ENCODE measurements at regions not wholly inside any gene's neighbourhood (a gene's known extent, or its start where the extent isn't known, plus 50 kb on each side); places are given as distances from the start of the nearest gene placed in this dataset.
"Not testable (repeated sequence)": the region's sequence is repeated elsewhere in the genome, so short reads cannot be mapped to it uniquely, and the experiment has no call there.

GRCh38 chrX:40878766-40879165 is 143.4 kb upstream of the MED14 start:
- CTCF ChIA-PET = interaction anchor here (0.7 to 1.6 kb wide), 4 partner anchors 11 to 43 kb away, joined by 3 to 8 read pairs (median 3); no protein-coding TSS in a partner anchor
- no peak for DNase-seq (ENCODE audit: extremely low spot score)
- POLR2A ChIA-PET = no interaction called here
- TF ChIP-seq CTCF (IDR thresholded peaks at IDR 0.05; ENCODE audit: control extremely low read depth, extremely low read depth, low read depth, missing control alignments) = no peak

DNA sequence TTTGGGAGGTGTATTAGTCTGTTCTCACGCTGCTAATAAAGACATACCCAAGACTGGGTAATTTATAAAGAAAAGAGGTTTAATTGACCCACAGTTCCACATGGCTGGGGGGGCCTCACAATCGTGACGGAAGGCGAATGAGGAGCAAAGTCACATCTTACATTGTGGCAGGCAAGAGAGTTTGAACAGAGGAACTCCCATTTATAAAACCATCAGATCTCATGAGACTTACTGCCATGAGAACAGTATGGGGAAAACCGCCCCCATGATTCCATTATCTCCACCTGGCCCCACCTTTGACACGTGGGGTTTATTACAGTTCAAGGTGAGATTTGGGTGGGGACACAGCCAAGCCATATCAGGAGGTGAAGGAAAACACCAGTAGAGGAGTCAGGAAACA is 143.8 kb upstream of the MED14 start:
- CTCF ChIA-PET = interaction anchor here (0.7 kb wide), 1 partner anchor 19 kb away, joined by 3 read pairs; no protein-coding TSS in a partner anchor
- DNase-seq (ENCODE audit: extremely low spot score); POLR2A ChIA-PET: not testable (repeated sequence)

- no peak for DNase-seq (ENCODE audit: extremely low spot score)
- ChIA-PET CTCF (interaction anchor here (1.2 to 1.4 kb wide), 2 partner anchors 9 to 11 kb away, joined by 4 to 5 read pairs; no protein-coding TSS in a partner anchor), POLR2A (no interaction called here)
- TF ChIP-seq CTCF (IDR thresholded peaks at IDR 0.05; ENCODE audit: control extremely low read depth, extremely low read depth, low read depth, missing control alignments) = no peak
Observed at GRCh38 chrX:40880712-40881111, 145.4 kb upstream of the MED14 start.

DNA sequence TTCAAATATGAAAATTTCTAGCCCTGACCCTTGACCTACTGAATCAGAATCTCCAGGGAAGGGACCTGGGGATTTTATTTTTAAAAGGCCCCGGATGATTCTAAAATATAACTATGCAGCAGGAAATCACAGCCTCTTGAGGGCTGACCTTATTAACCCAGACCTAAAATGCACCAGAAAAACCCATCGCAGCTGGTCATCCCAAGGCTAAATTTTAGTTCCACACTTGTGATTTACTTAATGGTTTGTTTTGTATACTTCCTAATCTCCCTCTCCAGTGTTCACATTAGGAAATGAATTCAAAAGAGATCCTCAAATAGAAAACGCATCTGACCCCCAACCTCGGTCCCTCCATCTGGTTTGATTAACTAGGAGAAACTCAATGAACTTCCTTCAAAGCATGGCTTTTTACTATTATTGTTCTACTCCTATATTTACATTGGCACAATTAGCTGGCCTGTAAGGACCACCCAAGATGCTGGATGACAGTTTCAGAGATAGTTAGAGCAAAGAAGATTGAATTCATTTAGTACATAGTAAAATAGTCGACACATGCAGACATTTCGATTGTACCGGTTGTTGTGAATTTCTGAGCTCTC is 147.8 kb upstream of the MED14 start:
- no peak for TF ChIP-seq CTCF (IDR thresholded peaks at IDR 0.05; ENCODE audit: control extremely low read depth, extremely low read depth, low read depth, missing control alignments)
- CTCF ChIA-PET = no interaction called here
- DNase-seq (ENCODE audit: extremely low spot score) = no peak

GRCh38 chrX:40885989-40886388 is 150.6 kb upstream of the MED14 start:
- DNase-seq (ENCODE audit: extremely low spot score) = no peak
- POLR2A ChIA-PET = no interaction called here
- TF ChIP-seq CTCF (IDR thresholded peaks at IDR 0.05; ENCODE audit: control extremely low read depth, extremely low read depth, low read depth, missing control alignments) = no peak

More for the DNA sequence above, 147.8 kb upstream of the MED14 start:
- POLR2A ChIA-PET = no interaction called here

GRCh38 chrX:40887476-40887875 is 152.1 kb upstream of the MED14 start:
- ChIA-PET POLR2A (no interaction called here), CTCF (no interaction called here)
- no peak for TF ChIP-seq CTCF (IDR thresholded peaks at IDR 0.05; ENCODE audit: control extremely low read depth, extremely low read depth, low read depth, missing control alignments)
- no peak for DNase-seq (ENCODE audit: extremely low spot score)

More at GRCh38 chrX:40885989-40886388, 150.6 kb upstream of the MED14 start:
- CTCF ChIA-PET = no interaction called here

GRCh38 chrX:40891798-40892197 is 156.5 kb upstream of the MED14 start:
- no peak for TF ChIP-seq CTCF (IDR thresholded peaks at IDR 0.05; ENCODE audit: control extremely low read depth, extremely low read depth, low read depth, missing control alignments)
- no peak for DNase-seq (ENCODE audit: extremely low spot score)
- POLR2A ChIA-PET = no interaction called here
- CTCF ChIA-PET = interaction anchor here (1.9 kb wide), 1 partner anchor 12 kb away, joined by 4 read pairs; no protein-coding TSS in a partner anchor

Data from GM10248 (cell line).